ENCODE measurements at regions not wholly inside any gene's neighbourhood (a gene's known extent, or its start where the extent isn't known, plus 50 kb on each side); places are given as distances from the start of the nearest gene placed in this dataset.

GRCh38 chr5:81843845-81844244 lies 92.9 kb upstream of the SSBP2 start:
- TF ChIP-seq CTCF (conservative IDR thresholded peaks at IDR 0.05 in 1 of 2, IDR thresholded peaks at IDR 0.05 in 1 of 2; ENCODE audit: low read depth in 1 of 2, low read length in 2 of 2) (no peak), EZH2 (IDR thresholded peaks at IDR 0.05; ENCODE audit: low read length, missing control alignments) (no peak)
